ENCODE measurements at regions not wholly inside any gene's neighbourhood (a gene's known extent, or its start where the extent isn't known, plus 50 kb on each side); places are given as distances from the start of the nearest gene placed in this dataset.

- TF ChIP-seq CTCF (IDR thresholded peaks at IDR 0.05 in 2 of 3, conservative IDR thresholded peaks at IDR 0.05 in 1 of 3; ENCODE audit: control insufficient read depth in 2 of 3, extremely low read depth in 1 of 3, insufficient read depth in 1 of 3, low read depth in 3 of 3, low read length in 3 of 3) (no peak), RCOR1 (conservative IDR thresholded peaks at IDR 0.05; ENCODE audit: low read depth, low read length) (no peak), NR2F1 (conservative IDR thresholded peaks at IDR 0.05) (no peak), CUX1 (IDR thresholded peaks at IDR 0.05; ENCODE audit: insufficient replicate concordance, low read depth, low read length) (no peak), FOXM1 (IDR thresholded peaks at IDR 0.05; ENCODE audit: low read depth, low read length) (no peak), EP300 (IDR thresholded peaks at IDR 0.05; ENCODE audit: borderline replicate concordance in 1 of 2, control insufficient read depth in 1 of 2, low read depth in 2 of 2, low read length in 2 of 2) (no peak), EZH2 (IDR thresholded peaks at IDR 0.05; ENCODE audit: borderline replicate concordance, control insufficient read depth, low read depth, low read length) (no peak), NFYB (IDR thresholded peaks at IDR 0.05; ENCODE audit: insufficient read depth, low read depth, low read length) (no peak)
Observed at GRCh38 chr2:193124815-193125214, 930.1 kb upstream of the TMEFF2 start.

All from GM12878 (cell line).